H1 (cell line): ENCODE measurements at regions not wholly inside any gene's neighbourhood (a gene's known extent, or its start where the extent isn't known, plus 50 kb on each side); places are given as distances from the start of the nearest gene placed in this dataset.

Source experiments
- CTCF ChIA-PET: fragments of 300-600 bp; sonication (Branson Sonifier 250); formaldehyde crosslinking; loops from one replicate; lab custom pipeline; 2021; ENCODE audit not compliant: partially characterized antibody; lab: Charles Lee
- POLR2A ChIA-PET: fragments of 300-600 bp; sonication (Branson Sonifier 250); formaldehyde crosslinking; loops from one replicate; lab custom pipeline; 2021; ENCODE audit warnings: inconsistent platforms; ENCODE audit not compliant: partially characterized antibody; lab: Charles Lee
- DNase-seq, 2 experiments: peaks; one replicate each; pipeline versions ENCODE4 v3.0.0 to v3.0.0-alpha.2; 2010 to 2022; ENCODE audit warnings: low spot score in 2 of 2, low read depth in 1 of 2, mixed read lengths in 1 of 2
- FAIRE-seq: peaks from 2 replicates; lab custom pipeline; 2011; peaks lifted over from hg19 to GRCh38; lab: Jason Lieb, UNC
- H2AFZ ChIP-seq: 2 replicates; pipeline ENCODE4 v1.8.1; 2012; ENCODE audit warnings: low read length, inconsistent platforms
- H2AK5ac ChIP-seq: 2 replicates; pipeline ENCODE4 v1.6.1; 2013; ENCODE audit warnings: low read depth, low read length
- H2BK120ac ChIP-seq: replicated peaks from 2 replicates; pipeline ENCODE3; 2013; ENCODE audit warnings: low read depth, low read length, inconsistent platforms
- H2BK12ac ChIP-seq: 2 replicates; pipeline ENCODE4 v1.6.1; 2013; ENCODE audit warnings: low read depth, low read length
- H2BK15ac ChIP-seq: 2 replicates; pipeline ENCODE4 v1.6.1; 2013; ENCODE audit warnings: low read length
- H2BK20ac ChIP-seq: 2 replicates; pipeline ENCODE4 v1.6.1; 2013; ENCODE audit warnings: low read length
- H2BK5ac ChIP-seq: 2 replicates; pipeline ENCODE4 v1.6.1; 2013; ENCODE audit warnings: low read depth, low read length
- H3K14ac ChIP-seq: 2 replicates; pipeline ENCODE4 v1.6.1; 2013; ENCODE audit warnings: inconsistent platforms; ENCODE audit not compliant: insufficient read length
- H3K18ac ChIP-seq: 2 replicates; pipeline ENCODE4 v1.6.1; 2013; ENCODE audit warnings: low read length; ENCODE audit errors: extremely low read depth
- H3K23ac ChIP-seq: 2 replicates; pipeline ENCODE4 v1.6.1; 2013; ENCODE audit warnings: inconsistent platforms; ENCODE audit not compliant: insufficient read length
- H3K23me2 ChIP-seq: 2 replicates; pipeline ENCODE4 v1.6.1; 2013; ENCODE audit warnings: low read depth, low read length
- H3K27ac ChIP-seq: 2 replicates; pipeline ENCODE4 v1.6.1; 2011; ENCODE audit warnings: low read depth, low read length, inconsistent platforms
- H3K27me3 ChIP-seq, 4 experiments: replicated peaks in 1 of 4; 1 replicate in 1 of 4; 2 replicates in 3 of 4; pipeline versions ENCODE4 v1.6.1 to v1.8.1; 2011 to 2013; ENCODE audit warnings: low read length in 3 of 4, mild to moderate bottlenecking in 3 of 4, inconsistent platforms in 2 of 4, mixed read lengths in 2 of 4, moderate library complexity in 1 of 4; ENCODE audit not compliant: control insufficient read depth in 3 of 4, insufficient read depth in 3 of 4; ENCODE audit errors: extremely low read depth in 1 of 4
- H3K36me3 ChIP-seq, 4 experiments: 2 replicates each; pipeline versions ENCODE4 v1.6.1 to v1.8.1; 2011 to 2013; ENCODE audit warnings: mild to moderate bottlenecking in 4 of 4, low read length in 3 of 4, moderate library complexity in 2 of 4, control low read depth in 1 of 4, inconsistent platforms in 1 of 4; ENCODE audit not compliant: insufficient read depth in 4 of 4, control insufficient read depth in 2 of 4
- H3K4ac ChIP-seq: replicated peaks from 2 replicates; pipeline ENCODE3; 2013; ENCODE audit warnings: low read length, low read depth, mixed read lengths, inconsistent platforms; ENCODE audit not compliant: insufficient read length
- H3K4me1 ChIP-seq, 4 experiments: replicated peaks in 1 of 4; 1 replicate in 1 of 4; 2 replicates in 3 of 4; pipeline versions ENCODE4 v1.6.1 to v1.8.1; 2011 to 2013; ENCODE audit warnings: low read length in 3 of 4, inconsistent platforms in 2 of 4, mixed read lengths in 1 of 4; ENCODE audit not compliant: insufficient read depth in 4 of 4, control insufficient read depth in 3 of 4
- H3K4me2 ChIP-seq, 2 experiments: 2 replicates each; pipeline versions ENCODE4 v1.6.1 to v1.8.1; 2011 to 2013; ENCODE audit warnings: low read depth in 2 of 2, low read length in 2 of 2, control low read depth in 1 of 2, inconsistent platforms in 1 of 2, mild to moderate bottlenecking in 1 of 2; ENCODE audit not compliant: insufficient read depth in 1 of 2
- H3K4me3 ChIP-seq, 4 experiments: fragments of 200-600, 300-600 bp in 1 of 4; sonication (generic), shearing (Covaris generic), sonication (Bioruptor Twin) in 1 of 4; 2 replicates each; pipeline versions ENCODE4 v1.5.1 to v1.8.1; 2011 to 2016; ENCODE audit warnings: low read length in 4 of 4, low read depth in 3 of 4, control low read depth in 2 of 4, inconsistent platforms in 2 of 4, mild to moderate bottlenecking in 2 of 4, mixed read lengths in 1 of 4, moderate library complexity in 1 of 4; ENCODE audit not compliant: insufficient read depth in 2 of 4; ENCODE audit errors: extremely low read depth in 1 of 4
- H3K56ac ChIP-seq: replicated peaks from 2 replicates; pipeline ENCODE3; 2013; ENCODE audit warnings: low read depth, mild to moderate bottlenecking, mixed read lengths, low read length, inconsistent platforms; ENCODE audit not compliant: insufficient read length
- H3K79me1 ChIP-seq: 2 replicates; pipeline ENCODE4 v1.6.1; 2013; ENCODE audit warnings: low read depth, low read length, control low read depth
- H3K79me2 ChIP-seq, 2 experiments: 2 replicates each; pipeline versions ENCODE4 v1.6.1 to v1.8.1; 2012 to 2013; ENCODE audit warnings: low read length in 2 of 2, mild to moderate bottlenecking in 2 of 2, inconsistent platforms in 1 of 2; ENCODE audit not compliant: insufficient read depth in 2 of 2, control insufficient read depth in 1 of 2
- H3K9ac ChIP-seq, 4 experiments: replicated peaks in 1 of 4; 1 replicate in 1 of 4; 2 replicates in 3 of 4; pipeline versions ENCODE4 v1.6.1 to v1.8.1; 2011 to 2013; ENCODE audit warnings: low read depth in 3 of 4, low read length in 3 of 4, control low read depth in 2 of 4, mild to moderate bottlenecking in 2 of 4, moderate library complexity in 2 of 4, inconsistent platforms in 1 of 4; ENCODE audit errors: extremely low read depth in 1 of 4
- H3K9me3 ChIP-seq, 2 experiments: 2 replicates each; pipeline versions ENCODE4 v1.6.1 to v1.8.1; 2012 to 2013; ENCODE audit warnings: mild to moderate bottlenecking in 2 of 2, moderate library complexity in 2 of 2, control low read depth in 1 of 2, inconsistent platforms in 1 of 2, low read depth in 1 of 2, low read length in 1 of 2, mixed read lengths in 1 of 2; ENCODE audit not compliant: insufficient read depth in 2 of 2
- H4K20me1 ChIP-seq, 2 experiments: replicated peaks in 1 of 2; 2 replicates each; pipeline versions ENCODE3 to v1.8.1; 2011 to 2013; ENCODE audit warnings: inconsistent platforms in 2 of 2, low read length in 2 of 2, mild to moderate bottlenecking in 1 of 2; ENCODE audit not compliant: insufficient read depth in 2 of 2, control insufficient read depth in 1 of 2
- H4K5ac ChIP-seq: 2 replicates; pipeline ENCODE4 v1.6.1; 2013; ENCODE audit warnings: low read length, low read depth, mixed read lengths, inconsistent platforms; ENCODE audit not compliant: insufficient read length
- H4K8ac ChIP-seq: 2 replicates; pipeline ENCODE4 v1.8.0; 2013; ENCODE audit warnings: mild to moderate bottlenecking, moderate library complexity, low read length, inconsistent platforms; ENCODE audit not compliant: insufficient read depth; ENCODE audit errors: extremely low read depth
- H4K91ac ChIP-seq: replicated peaks from 2 replicates; pipeline ENCODE3; 2013; ENCODE audit warnings: low read length, mixed read lengths, inconsistent platforms; ENCODE audit not compliant: insufficient read length
- BACH1 ChIP-seq: IDR thresholded peaks from 2 replicates; pipeline ENCODE4 v1.6.1; 2012; ENCODE audit warnings: low read length, improper control_type of control experiment
- E2F6 ChIP-seq: IDR thresholded peaks from 2 replicates; pipeline ENCODE4 v1.6.1; 2012; ENCODE audit warnings: inconsistent platforms
- RFX5 ChIP-seq: IDR thresholded peaks from 2 replicates; pipeline ENCODE4 v1.6.1; 2011; ENCODE audit warnings: low read depth, low read length, improper control_type of control experiment, borderline replicate concordance
- SIX5 ChIP-seq: IDR thresholded peaks from 2 replicates; pipeline ENCODE4 v1.6.1; 2011; ENCODE audit warnings: mild to moderate bottlenecking, low read depth, low read length
- TAF7 ChIP-seq: optimal IDR thresholded peaks from 2 replicates; pipeline ENCODE3; 2011; ENCODE audit warnings: low read depth, mild to moderate bottlenecking, inconsistent platforms, low read length, moderate library complexity, borderline replicate concordance
- TBP ChIP-seq: IDR thresholded peaks from 2 replicates; pipeline ENCODE4 v1.6.1; 2011; ENCODE audit warnings: low read depth, low read length, improper control_type of control experiment
- TCF12 ChIP-seq: IDR thresholded peaks from 2 replicates; pipeline ENCODE4 v1.6.1; 2011; ENCODE audit warnings: low read depth, mild to moderate bottlenecking, low read length
- USF2 ChIP-seq: IDR thresholded peaks from 2 replicates; pipeline ENCODE4 v1.6.1; 2011; ENCODE audit warnings: low read length, improper control_type of control experiment
- WGBS, 2 experiments: shearing (Covaris generic) in 1 of 2; methylation state at CpG; one replicate each; pipeline versions ENCODE4 v1.1.6 to v1.1.7; 2013 to 2015; ENCODE audit warnings: low lambda C conversion rate in 2 of 2, mixed read lengths in 2 of 2, inconsistent platforms in 1 of 2, low coverage in 1 of 2, missing lambda C conversion rate in 1 of 2; ENCODE audit not compliant: insufficient replicate concordance in 2 of 2, insufficient coverage in 1 of 2, insufficient read length in 1 of 2; ENCODE audit errors: extremely low coverage in 1 of 2, missing lambda C conversion rate in 1 of 2; 5-methylcytosine and 5-hydroxymethylcytosine counted together

GRCh38 chr1:217249857-217250256 is 381.0 kb downstream of the GPATCH2 start:
- Histone ChIP-seq H2AFZ (no peak overlapping the region), H2BK5ac (no peak overlapping the region), H3K4me2 (no peak overlapping the region), H3K23me2 (no peaks in the 10 kb centered on the region), H3K4me3 (no peak overlapping the region), H3K27me3 (no peaks in the 10 kb centered on the region), H2AK5ac (no peak overlapping the region), H3K36me3 (no peaks in the 10 kb centered on the region; a peak in 1 of 8 replicates), H3K4me1 (no peaks in the 10 kb centered on the region), H3K4ac (no peak overlapping the region), H3K9ac (no peak overlapping the region)
- CTCF ChIA-PET: no interaction called here
- TF ChIP-seq BACH1 (no peak), RFX5 (no peak), SIX5 (no peak), E2F6 (no peak), USF2 (no peak), TCF12 (no peak), TAF7 (no peak), TBP (no peak)
- TF ChIP-seq, all 59 proteins: peak for 0
- Histone ChIP-seq H2BK20ac (no peak overlapping the region), H2BK12ac (no peak overlapping the region), H3K23ac (no peak overlapping the region), H4K20me1 (no peaks in the 10 kb centered on the region), H4K91ac (no peak overlapping the region), H3K27ac (no peak overlapping the region), H2BK15ac (no peak overlapping the region), H4K5ac (no peak overlapping the region), H3K56ac (no peak overlapping the region), H3K9me3 (no peaks in the 10 kb centered on the region), H3K79me2 (no peaks in the 10 kb centered on the region), H3K79me1 (no peaks in the 10 kb centered on the region), H3K18ac (no peak overlapping the region), H2BK120ac (no peak overlapping the region), H4K8ac (no peak overlapping the region), H3K14ac (no peak overlapping the region)
- WGBS, 2 experiments: 76% methylated on average over 3 of the region's 3 CpGs; no CpG with 5 or more reads in 1 of the 2 experiments
- POLR2A ChIA-PET: no interaction called here
- no peak for FAIRE-seq
- no peak for DNase-seq
